Activated CD8-positive, alpha-beta T cell treated with anti-CD3 and anti-CD28 coated beads for 36 hours (primary cell): ENCODE measurements at regions not wholly inside any gene's neighbourhood (a gene's known extent, or its start where the extent isn't known, plus 50 kb on each side); places are given as distances from the start of the nearest gene placed in this dataset.

ENCODE experiments used
- ATAC-seq: fragments of 200-7000 bp; cut with Tn5 transposase; one replicate; pipeline ENCODE4 v1.10.0; 2021; ENCODE audit warnings: mild to moderate bottlenecking, moderate library complexity
- CTCF ChIA-PET: fragments of 350-600 bp; sonication (Branson Sonifier 250); formaldehyde crosslinking; loops from one replicate; lab custom pipeline; 2021; ENCODE audit warnings: antibody characterized with exemption; lab: Charles Lee
- POLR2A ChIA-PET: fragments of 350-600 bp; sonication (Branson Sonifier 250); formaldehyde crosslinking; loops from one replicate; lab custom pipeline; 2021; ENCODE audit warnings: antibody characterized with exemption; lab: Charles Lee
- DNase-seq: peaks from one replicate; pipeline ENCODE4 v3.0.0-alpha.2; 2020
- H3K27ac Mint-ChIP-seq: one replicate; pipeline ENCODE4 v1.8.0; 2021; ENCODE audit warnings: mild to moderate bottlenecking, mixed read lengths
- H3K27me3 Mint-ChIP-seq: one replicate; pipeline ENCODE4 v1.8.0; 2021; ENCODE audit warnings: mixed read lengths
- H3K36me3 Mint-ChIP-seq: one replicate; pipeline ENCODE4 v1.8.0; 2021; ENCODE audit warnings: low read depth, mixed read lengths
- H3K4me1 Mint-ChIP-seq: one replicate; pipeline ENCODE4 v1.8.0; 2021; ENCODE audit warnings: low read depth, mixed read lengths
- H3K4me3 Mint-ChIP-seq: one replicate; pipeline ENCODE4 v1.8.0; 2021; ENCODE audit warnings: mild to moderate bottlenecking, moderate library complexity, mixed read lengths
- H3K9me3 Mint-ChIP-seq: one replicate; pipeline ENCODE4 v1.8.0; 2021; ENCODE audit warnings: mixed read lengths
- CTCF ChIP-seq: fragments of 200-600 bp; IDR thresholded peaks from one replicate; pipeline ENCODE4 v1.8.0; 2022; ENCODE audit warnings: antibody characterized with exemption, mild to moderate bottlenecking
- intact Hi-C: fragments of 100-400 bp; cut with micrococcal nuclease; formaldehyde crosslinking; loops from one replicate; pipeline ENCODE4 v1.10.0; 2022

DNA sequence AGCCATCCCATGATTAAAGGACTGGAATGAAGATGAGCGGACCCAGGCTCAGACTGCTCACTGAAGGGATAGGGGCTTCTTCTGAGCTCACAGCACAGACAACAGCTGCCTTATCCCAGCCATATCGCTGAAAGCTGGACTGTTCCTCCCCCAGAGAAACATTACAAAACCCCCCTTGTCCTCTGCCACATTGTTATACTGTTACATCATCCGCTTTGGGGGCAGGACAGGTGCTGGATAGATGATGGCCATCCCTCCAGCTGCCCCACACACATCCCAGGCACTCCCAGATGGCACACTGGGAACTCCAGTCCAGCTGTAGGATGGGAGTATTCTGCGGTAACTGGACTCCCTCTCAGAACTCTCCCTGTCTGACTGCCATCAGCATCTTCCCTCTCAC lies 58.7 kb upstream of the BTRC start:
- intact Hi-C loops: no loop called here
- Mint-ChIP-seq H3K9me3 (no peaks in the 10 kb centered on the region), H3K36me3 (no peaks in the 10 kb centered on the region), H3K27me3 (peaks cover 52% of the 10 kb centered on the region), H3K4me1 (peaks cover 8% of the 10 kb centered on the region), H3K27ac (no peak overlapping the region), H3K4me3 (no peak overlapping the region)
- ATAC-seq (no peak), DNase-seq (no peak)
- ChIA-PET POLR2A (no interaction called here), CTCF (interaction anchor here (0.7 to 14.3 kb wide), 3 partner anchors 8 to 275 kb away, joined by 3 to 174 read pairs (median 3); no protein-coding TSS in a partner anchor)
- TF ChIP-seq CTCF: no peak

GRCh38 chr10:101297901-101298486 lies 56.0 kb upstream of the BTRC start:
- H3K27me3 Mint-ChIP-seq: peaks cover 37% of the 10 kb centered on the region
- ATAC-seq: peak; percentile 91
- no peaks in the 10 kb centered on the region for H3K9me3 Mint-ChIP-seq
- CTCF ChIA-PET: interaction anchor here (0.5 to 14.3 kb wide), 21 partner anchors 9 to 190 kb away, joined by 3 to 174 read pairs (median 3); no protein-coding TSS in a partner anchor
- TF ChIP-seq CTCF: peak; percentile 94
- H3K27ac Mint-ChIP-seq: no peak overlapping the region
- intact Hi-C loops: no loop called here
- H3K4me1 Mint-ChIP-seq: no peaks in the 10 kb centered on the region
- POLR2A ChIA-PET: no interaction called here
- DNase-seq: peak; percentile 88
- H3K36me3 Mint-ChIP-seq: no peaks in the 10 kb centered on the region
- H3K4me3 Mint-ChIP-seq: no peak overlapping the region

- H3K9me3 Mint-ChIP-seq: no peaks in the 10 kb centered on the region
- ChIA-PET POLR2A (no interaction called here), CTCF (interaction anchor here (1.6 to 14.3 kb wide), 5 partner anchors 10 to 142 kb away, joined by 3 to 174 read pairs (median 15); no protein-coding TSS in a partner anchor)
- H3K4me1 Mint-ChIP-seq: no peaks in the 10 kb centered on the region
- DNase-seq (no peak), ATAC-seq (no peak)
- H3K27me3 Mint-ChIP-seq: peaks cover 34% of the 10 kb centered on the region
- H3K36me3 Mint-ChIP-seq: no peaks in the 10 kb centered on the region
- no peak overlapping the region for H3K4me3 Mint-ChIP-seq
- H3K27ac Mint-ChIP-seq: no peak overlapping the region
- TF ChIP-seq CTCF: no peak
- intact Hi-C loops: no loop called here
Observed at GRCh38 chr10:101299211-101299610, 54.8 kb upstream of the BTRC start.

DNA sequence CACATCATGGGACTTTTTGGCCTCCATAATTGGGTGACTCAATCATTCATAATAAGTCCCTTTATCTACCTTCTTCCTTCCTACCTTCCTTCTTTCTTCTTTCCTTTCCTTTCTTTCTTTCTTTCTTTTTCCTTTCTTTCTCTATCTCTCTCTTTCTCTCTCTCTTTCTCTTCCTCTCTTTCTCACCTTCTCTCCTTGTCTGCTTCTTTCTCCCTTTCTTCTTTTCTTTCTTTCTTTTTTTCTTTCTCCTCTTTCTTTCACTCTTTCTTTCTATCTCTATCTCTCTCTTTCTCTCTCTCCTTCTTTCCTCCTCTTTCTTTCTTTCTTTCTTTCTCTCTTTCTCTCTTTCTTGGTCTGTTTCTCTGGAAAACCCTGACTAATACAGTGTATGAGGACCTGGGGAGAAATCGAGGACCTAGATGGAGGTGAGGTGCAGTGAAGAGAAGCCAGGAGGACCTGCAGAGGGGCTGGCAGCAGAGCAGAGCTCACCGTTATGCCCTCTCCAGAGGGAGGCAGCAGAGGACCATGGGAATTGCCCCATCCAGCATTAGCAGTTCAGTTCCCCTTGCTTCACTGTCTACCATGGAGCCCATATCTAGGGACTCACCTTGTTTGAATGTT lies 52.7 kb upstream of the BTRC start:
- Mint-ChIP-seq H3K4me3 (no peak overlapping the region), H3K36me3 (no peaks in the 10 kb centered on the region), H3K4me1 (no peaks in the 10 kb centered on the region), H3K9me3 (no peaks in the 10 kb centered on the region), H3K27ac (no peak overlapping the region), H3K27me3 (peaks cover 28% of the 10 kb centered on the region)
- intact Hi-C loops: loop anchor here (5.0 kb wide), 1 partner anchor 141 kb away; no protein-coding TSS in a partner anchor
- peak; percentile 61 for DNase-seq
- TF ChIP-seq CTCF: peak; percentile 58
- CTCF ChIA-PET: interaction anchor here (0.8 to 3.6 kb wide), 12 partner anchors 15 to 270 kb away, joined by 3 to 24 read pairs (median 4); partner anchors contain the start of gene BTRC
- POLR2A ChIA-PET: no interaction called here
- ATAC-seq: peak; percentile 78
